GM19035 (cell line): ENCODE measurements at regions not wholly inside any gene's neighbourhood (a gene's known extent, or its start where the extent isn't known, plus 50 kb on each side); places are given as distances from the start of the nearest gene placed in this dataset.
"Not testable (repeated sequence)": the region's sequence is repeated elsewhere in the genome, so short reads cannot be mapped to it uniquely, and the experiment has no call there.

Experiments used
- ATAC-seq: cut with Tn5 transposase; IDR thresholded peaks from one replicate; pipeline ENCODE4 v1.9.1; 2021; ENCODE audit not compliant: unreplicated experiment

DNA sequence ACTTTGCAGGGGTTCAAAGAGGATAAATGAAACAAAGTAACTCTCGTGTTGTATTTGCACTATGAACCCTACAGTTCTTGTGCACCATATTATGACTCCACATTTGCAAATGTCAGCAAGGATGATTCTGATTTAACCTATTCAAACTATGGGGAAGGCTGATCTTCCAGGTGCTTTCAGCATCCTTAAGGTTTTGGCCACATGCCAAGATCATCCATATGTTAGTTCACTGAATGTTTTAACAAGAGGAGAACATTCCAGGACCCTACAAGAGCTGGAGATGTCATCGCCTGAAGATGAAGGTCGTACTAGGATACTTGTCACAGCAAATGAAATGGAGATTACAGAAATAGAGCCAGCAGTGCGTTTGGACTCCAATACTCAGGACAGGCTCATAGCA, 114.2 kb downstream of the DHRS2 start:
- no peak for ATAC-seq

DNA sequence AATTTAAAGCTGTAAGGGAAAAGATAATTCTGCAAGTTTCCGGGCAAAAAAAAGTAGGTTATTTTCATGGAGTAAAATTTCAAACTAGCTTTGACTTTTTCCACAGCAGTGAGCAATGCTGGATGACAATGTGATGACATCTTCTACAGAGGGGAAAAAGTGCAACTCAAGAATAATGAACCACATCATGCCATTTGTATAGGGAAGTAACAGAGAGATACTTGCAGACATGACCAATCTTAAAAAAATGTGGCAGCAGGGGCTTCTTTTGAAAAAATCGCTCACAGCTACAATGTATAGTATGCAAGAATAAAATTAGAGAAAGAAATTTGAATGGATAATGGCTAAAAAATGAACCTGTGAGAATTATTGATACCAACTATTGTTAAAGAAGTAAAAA, 115.5 kb downstream of the DHRS2 start:
- no peak for ATAC-seq

DNA sequence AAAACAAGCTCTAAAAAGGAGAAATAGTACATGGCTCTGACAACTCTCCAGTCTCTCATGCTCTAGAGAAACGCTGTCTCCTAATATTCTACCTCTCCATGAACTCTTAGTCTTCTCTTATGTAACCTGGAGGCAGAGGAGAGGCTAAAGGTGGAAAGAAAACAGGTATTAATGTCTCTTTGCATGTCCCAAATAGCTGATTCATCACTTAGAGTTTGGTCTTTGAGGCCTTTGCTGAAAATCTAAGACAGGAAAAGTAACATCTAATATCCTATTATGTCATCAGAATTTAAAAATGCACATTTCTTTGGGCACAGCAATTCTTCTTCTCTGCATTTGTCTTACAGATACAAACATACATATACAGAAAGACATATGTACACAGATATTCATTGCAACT, 127.2 kb downstream of the DHRS2 start:
- ATAC-seq = no peak

DNA sequence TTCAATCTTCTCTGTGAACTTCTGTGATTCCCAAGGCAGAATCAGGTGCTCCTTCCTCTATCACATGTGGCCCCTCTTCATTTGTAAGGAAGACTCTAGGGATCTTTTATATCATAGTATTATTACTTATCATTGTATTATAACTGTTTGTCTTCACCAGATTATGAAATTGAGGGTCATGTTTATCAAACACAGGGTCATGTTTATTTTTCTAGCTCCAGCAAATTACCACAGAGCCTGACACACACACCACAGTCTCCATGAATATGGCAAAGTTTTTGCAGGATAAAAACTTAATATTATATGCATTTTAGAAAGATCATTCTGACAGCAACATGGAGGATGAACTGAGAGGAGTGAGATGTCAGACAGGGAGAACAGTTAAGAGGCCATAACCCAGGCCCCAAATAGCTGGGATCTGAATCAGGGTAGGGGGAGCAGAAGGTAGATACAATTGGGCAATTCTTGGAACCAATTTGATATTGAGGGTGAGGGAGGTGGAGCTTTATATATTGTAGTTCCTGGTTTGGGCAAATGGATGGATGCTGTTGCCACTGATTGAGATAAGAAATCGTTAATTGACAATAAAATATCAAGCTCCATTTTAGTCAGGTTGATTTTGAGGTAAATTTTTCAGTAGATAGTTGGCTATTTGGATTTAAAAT, 130.7 kb downstream of the DHRS2 start:
- ATAC-seq = no peak

DNA sequence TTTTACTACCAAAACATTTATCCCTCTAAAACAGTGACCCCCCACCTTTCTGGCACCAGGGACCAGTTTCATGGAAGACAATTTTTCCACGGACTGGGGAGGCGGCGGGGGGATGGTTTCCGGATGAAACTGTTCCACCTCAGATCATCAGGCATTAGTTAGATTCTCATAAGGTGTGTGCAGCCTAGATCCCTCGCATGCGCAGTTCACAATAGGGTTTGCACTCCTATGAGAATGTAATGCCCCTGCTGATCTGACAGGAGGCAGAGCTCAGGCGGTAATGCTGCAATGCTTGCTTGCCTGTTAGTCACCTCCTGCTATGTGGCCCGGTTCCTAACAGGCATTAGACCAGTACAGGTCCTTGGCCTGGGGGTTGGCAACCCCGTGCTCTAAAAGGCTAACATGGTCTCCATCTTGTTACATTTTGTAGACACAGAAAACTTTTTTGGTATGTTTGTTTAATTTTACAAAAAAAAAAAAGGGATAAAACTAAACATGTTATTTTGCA, 133.1 kb downstream of the DHRS2 start:
- ATAC-seq = not testable (repeated sequence)

DNA sequence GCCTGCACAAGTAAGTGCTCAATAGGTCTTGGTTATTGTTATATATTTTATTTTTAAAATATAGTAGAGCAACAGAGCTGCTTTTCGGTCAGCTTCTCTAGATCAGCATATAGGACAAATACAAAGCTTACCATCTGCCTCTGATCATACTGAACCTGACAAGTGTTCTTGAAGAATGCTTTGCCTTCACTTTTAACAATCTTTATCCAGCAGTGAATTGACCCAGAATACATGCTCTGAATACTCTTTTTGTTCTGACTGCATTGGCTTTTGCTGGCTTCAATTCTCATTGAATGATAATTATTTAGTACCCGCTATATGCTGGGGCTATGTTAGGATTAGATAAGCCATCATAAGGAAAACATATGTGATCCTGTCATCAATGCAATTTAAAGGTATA, 137.8 kb downstream of the DHRS2 start:
- no peak for ATAC-seq

DNA sequence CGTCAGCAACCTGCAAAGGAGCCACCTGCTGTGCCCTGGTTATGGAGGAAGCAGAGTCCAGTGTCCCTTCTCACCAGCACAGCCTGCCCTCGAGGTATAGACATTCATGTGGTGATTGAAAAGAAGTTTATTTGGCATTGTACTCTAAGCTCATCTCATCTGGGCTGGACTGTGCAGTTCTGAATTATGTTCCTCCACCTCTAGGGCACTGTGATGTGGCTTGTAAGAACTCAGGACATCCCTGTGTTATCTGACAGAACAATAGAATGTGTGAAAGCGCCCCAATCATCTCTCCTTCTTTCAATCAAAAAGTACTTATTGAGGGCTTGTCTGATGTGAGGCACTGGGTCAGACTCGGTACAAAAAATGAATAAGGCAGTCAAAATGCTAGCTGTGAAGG, 140.1 kb downstream of the DHRS2 start:
- ATAC-seq = no peak

DNA sequence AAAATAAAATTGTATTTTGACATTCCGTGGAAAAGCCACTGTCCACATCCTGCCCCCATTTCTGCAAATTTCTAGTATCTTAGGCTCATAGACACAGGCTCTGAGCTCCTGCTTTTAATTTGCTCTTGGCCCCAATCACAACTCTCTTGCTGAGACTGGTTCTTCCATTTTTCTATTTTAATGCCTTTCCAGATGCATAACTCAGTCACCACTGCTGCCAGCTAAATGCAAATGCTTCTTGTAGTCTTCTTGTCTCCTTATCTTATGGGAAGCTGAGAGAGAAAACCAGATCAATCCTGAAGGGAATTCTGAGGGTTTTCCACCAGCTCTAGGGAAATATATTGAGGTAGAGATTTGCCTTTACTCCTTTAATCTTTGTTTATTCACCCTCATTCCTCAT, 149.0 kb downstream of the DHRS2 start:
- no peak for ATAC-seq

DNA sequence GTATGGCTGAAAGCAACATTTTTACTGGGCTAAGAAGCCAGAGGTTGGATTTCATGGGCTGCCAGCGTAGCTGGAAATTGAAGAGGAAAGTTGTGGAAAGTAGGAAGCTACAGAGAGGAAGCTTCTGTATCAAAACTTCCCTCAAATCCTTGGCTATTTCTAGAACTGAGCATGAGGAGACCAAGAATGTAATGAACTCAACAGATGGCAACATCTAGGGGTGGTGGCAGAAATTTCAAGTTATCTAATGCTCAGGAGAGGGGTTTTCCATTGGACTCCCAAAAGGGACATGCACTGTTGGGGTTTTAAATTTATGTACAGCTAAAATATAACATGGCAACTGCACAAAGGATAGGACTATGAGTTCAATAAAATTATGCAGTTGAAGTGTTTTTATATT, 151.3 kb downstream of the DHRS2 start:
- ATAC-seq = no peak

DNA sequence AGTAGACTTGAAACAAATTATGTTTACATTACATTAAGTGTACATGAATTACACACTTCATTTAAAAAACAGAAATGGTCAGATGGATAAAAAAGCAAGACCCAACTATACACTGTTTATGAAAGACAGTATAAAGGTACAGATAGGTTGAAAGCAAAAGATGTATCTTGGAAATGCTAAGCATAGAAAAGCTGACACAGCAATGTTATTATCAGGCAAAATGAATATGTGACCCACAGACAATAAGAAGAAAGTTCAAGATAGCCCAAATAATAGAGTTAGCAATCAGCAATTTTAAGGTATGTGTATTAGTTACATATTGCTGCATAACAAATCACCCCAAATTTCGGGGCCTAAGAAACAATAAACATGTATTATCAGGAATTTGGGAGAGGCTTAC, 153.5 kb downstream of the DHRS2 start:
- no peak for ATAC-seq

DNA sequence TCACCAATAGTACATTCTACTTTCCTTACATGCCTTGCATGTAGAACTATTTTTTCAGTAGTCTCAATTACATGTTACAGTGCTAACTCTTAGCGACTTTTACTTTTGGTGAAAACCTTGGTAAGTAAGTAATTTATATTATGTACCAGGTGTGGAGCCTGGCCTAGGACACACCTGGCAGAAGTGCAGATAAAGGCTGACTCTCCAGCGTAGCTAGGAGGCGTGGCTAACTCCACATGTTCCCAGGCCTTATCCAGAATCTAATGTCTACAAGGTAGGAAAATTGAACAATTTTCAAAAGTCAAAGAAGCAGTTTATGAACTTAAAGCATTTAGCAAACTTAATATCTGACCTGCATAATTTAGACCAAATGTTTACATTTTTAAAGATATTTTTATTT, 157.4 kb downstream of the DHRS2 start:
- no peak for ATAC-seq

DNA sequence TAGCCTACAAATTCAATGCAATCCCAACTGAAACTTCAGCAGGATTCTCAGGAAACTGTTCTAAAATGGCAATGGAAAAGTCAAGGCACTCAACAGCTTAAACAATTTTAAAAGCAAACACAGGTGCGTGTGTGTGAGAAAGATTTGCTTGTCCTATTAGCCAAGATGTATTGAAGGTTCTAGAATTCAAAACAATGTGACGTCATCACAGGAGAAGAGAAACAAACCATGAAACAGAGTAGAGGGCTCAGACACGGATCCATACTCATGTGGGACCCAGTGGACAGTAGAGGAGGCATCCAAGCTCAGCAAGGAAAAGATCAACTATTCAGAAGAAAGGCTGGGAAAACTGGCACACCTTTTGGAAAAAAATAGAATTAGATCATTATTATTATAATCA, 152.8 kb upstream of the DHRS4 start:
- no peak for ATAC-seq

DNA sequence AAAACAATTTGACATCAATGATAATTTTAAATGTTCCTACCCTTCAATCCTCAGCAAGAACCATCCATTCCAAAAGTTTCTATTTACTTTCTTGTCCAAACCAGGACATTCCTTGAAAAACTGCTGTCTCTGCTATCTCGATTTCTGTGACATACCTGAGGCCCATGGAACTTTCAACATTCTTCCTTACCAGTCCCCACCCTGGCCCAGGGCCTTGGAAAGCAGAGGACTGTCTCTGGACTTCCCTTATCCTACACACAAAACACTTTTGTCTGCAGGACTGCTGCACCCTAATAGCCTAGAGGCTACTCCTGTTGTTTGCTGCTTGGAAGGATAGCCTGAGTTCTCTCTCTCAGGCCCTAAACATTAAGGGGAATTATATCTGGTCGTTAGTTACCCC, 151.8 kb upstream of the DHRS4 start:
- no peak for ATAC-seq

DNA sequence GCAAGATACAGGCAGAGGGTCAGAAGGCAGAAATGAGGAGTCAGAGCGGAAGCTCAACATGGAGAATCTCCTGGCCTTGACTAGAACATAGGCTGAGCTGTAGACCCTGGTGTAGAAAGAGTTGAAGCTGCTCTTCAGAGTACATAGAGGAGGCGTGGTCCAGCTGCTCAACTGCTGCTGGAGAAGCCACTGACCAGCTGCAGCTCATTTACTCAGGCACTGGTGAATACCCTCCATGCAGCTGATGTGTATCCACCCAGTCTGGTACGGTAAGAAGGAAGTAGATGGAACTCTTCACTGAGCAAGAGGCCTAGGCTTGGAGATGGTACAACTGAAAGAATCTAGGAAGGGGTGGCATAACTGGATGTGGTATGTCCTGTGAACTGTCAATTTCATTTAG, 148.8 kb upstream of the DHRS4 start:
- ATAC-seq = no peak

DNA sequence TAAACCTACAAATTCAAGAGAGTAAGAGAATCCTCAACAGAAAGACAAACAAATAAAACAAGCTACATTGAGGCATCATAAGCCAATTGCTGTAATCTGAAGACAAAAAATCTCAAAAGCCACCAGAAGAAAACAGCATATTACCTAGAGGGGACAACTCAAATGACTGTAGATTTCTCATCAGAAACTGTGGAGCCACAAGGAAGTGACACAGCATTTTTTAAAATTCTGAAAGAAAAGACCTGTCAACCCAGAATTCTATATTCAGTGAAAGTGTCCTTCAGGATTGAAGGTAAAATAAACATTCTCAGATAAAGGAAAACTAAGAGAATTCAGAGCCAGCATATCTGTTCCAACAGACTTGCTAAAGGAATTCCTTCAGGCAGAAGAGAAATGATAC, 147.8 kb upstream of the DHRS4 start:
- ATAC-seq = no peak

DNA sequence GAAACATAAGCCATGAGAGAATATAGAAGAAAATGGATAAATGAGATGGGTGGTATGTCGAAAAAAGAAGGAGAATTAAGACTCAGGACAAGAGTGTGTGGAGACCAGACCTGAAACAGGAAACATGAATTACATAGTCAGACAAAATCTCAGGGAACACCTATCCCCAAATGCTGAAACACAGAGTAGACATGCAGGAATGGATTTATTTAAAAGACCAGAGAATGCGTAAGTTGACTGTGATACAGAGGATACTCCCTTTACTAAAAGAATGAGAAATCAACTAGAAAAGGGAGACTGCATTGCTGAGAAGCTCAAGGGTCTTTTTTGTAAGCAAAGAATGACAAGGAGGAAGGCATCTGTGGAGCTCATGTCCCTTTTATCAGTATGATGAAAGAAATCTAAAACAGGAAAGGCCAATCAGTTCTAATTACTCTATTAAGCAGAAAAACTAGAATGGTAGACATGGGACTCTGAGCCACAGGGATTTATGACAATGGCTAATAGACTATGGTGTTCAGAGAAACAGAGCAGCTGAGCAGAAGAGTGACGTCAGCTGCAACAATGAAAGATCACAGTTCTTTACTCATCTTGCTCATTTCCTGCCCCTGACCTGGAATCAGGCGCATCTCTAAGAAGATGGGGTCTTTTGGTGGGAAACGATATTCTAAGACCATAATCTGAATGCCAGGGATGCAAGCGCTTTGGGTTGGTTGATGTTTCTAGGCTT, 138.9 kb upstream of the DHRS4 start:
- ATAC-seq = no peak

DNA sequence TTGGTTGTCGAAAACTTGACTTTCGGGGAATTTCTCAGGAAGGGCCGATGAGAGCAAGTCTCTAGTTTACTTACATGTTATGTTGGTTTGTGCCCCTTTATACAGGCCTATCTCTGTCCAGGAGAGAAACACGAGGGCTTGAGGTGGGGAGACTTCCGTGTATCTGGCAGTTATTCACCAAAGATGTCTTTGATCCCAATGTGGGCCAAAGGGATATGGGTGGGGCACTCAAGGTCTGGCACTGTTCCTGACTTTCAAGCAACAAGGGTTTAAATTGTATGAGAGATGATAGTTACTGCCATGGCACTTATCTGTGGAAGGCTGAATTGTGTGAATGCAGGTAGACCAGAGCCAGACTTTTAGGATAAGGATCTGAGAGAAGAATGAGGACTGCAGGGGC, 137.2 kb upstream of the DHRS4 start:
- no peak for ATAC-seq

DNA sequence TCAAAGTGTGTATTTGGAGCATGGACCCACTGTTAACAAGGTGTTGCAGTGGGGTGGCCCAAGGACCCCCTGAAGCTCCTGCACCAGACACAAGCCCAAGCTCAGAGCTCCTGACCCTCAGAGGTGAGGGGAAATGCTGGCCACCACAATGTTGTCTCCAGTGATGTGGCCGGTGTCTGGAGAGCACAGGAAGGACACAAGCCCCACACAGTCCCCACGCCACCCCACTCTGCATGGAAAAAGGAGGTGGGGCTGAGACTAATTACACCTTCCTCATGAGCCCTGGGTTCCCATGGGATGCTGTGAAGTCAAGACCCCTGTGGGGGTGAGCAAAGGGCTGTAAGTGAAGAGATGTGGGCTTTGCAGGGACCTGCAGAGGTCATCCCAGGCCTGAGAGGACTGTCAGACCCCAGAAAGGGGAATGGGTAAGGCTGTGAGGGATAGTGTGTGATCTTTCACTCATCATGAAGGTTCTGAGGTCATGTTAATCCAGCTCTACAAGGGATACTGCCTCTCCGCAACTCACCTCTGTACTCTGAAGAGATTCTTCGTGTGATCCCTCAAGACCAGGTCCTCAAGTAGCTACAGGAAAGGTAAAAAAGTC, 136.3 kb upstream of the DHRS4 start:
- no peak for ATAC-seq

DNA sequence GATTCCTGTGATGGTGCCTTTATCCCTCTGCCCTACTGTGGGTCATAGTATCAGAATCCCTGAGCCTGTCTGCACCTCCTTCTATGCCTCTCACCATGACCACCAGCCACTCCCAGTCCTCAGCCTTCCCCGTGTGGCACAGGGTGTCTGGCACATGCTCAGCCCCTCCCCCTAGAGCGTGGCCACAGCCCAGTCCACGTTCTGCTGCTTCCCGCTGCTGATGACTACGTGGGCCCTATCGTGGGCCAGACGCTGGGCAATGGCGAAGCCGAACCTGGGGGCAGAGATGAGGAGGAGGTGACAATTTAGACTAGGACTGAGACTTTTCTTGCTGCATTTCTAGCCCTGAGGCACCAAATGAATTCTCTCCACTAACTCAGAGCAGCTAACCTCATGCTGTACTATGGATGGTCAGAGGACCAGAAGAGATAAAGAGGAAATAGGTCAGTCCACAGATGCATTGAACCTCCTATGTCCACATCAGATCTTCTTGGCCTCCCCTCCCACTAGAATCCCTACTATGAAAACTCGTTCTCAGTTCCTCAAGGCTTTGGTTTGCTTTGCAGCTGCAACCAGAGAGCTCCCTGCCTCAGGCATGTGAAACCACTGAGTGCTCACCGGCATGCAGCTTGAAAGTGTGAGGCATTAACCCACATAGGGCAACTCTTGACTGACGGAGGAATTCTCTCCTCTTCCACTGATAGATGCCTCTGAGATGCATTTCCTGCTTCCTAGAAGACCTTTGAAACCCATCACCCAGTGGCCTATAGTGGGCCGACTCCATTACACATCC, 126.3 kb upstream of the DHRS4 start:
- ATAC-seq = no peak

DNA sequence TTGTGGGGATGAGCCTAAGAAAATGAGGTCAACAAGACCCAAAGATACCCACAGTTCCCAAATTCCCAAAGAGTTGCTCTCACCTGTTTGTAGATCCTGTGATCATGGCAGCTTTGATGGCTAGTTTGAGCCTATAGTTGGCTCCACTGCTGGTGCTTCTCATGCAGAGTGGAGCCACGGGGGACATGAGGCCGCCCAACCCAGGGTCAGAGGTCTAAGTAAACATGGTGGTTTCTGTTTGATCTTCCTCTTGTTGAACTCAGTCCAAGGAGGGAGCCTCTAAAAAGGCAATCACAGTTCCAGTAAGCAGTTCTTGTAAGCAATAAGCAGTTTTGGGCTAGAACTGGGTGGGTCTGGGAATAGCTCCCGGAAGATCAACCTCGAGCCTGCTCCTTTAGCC, 125.6 kb upstream of the DHRS4 start:
- no peak for ATAC-seq

DNA sequence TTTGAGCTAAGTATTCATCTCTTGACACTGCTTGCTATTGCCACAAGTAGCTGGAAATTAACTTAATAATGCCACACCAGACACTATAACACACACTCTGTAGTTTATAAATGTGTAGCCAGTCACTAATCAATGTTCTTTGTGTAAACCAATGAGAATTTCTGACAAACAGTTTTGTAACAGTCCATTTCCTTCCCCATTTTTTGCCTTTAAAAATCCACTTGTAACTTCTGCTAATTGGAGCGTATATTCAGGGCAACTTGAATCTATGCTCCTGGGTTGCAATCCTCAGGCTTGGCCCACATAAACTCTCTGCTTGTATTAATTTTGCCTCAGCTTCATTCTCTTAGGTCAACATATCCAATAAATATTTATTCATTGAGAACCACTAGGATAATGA, 125.0 kb upstream of the DHRS4 start:
- no peak for ATAC-seq
